ENCODE measurements at regions not wholly inside any gene's neighbourhood (a gene's known extent, or its start where the extent isn't known, plus 50 kb on each side); places are given as distances from the start of the nearest gene placed in this dataset.
"Not testable (repeated sequence)": the region's sequence is repeated elsewhere in the genome, so short reads cannot be mapped to it uniquely, and the experiment has no call there.

DNA sequence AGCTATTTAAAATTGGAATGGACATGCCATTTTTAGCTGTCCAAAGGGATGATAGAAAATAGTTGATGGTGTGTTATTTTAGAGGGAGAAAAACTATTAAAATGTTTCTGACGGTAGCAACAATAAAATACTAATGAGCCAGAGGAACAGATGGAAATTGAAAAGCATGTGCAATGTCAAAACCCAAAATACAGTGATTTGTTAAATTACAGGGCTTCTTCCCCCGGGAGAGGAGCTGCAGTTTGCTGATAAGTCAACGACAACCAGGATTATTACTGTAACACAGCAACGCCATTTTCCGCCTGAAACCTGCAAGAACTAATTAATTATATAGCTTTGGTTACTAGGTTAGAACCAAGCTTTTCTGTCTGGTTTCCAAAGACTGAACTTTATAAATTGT is 179.6 kb upstream of the SPTLC3 start:
- DNase-seq (ENCODE audit: low spot score in 2 of 2) (no peak), FAIRE-seq (no peak)

DNA sequence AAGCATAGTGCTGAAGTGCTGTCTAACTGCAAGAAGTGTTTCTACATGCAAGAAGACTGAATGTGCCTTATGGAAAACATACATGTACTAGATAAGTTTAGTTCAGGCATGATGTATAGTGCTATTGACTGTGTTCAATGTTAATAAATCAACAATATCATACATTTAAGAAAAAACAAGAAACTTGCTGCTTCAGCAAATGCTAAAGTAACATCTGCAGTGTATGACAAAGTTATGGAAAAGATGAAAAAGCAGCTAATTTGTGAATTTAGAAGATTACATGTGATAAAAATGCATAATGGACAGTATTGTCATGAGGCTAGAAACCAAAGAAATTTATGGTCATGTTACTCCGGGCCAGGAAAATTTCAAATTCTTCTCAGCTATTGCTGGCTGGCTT is 174.9 kb upstream of the SPTLC3 start:
- no peak for DNase-seq (ENCODE audit: low spot score in 2 of 2)
- FAIRE-seq = no peak

DNA sequence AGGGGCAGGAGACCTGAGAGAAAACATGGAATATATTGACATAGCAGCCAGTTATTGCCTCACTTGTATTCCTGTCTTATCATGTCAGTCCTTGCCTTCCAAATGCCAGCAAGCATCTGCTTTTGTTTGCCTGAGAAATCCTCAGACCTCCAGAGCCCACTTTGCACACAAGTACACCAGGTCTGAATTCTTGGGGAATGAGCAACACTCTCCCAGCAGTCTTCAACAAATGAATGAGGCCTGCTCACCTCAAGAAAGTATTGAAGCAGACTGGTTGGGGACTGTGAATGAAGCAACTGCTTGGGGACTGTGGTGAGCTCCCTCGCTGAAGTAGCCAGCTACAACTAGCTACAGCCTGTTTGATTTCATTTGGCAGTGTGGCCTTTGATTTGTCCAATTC is 172.8 kb upstream of the SPTLC3 start:
- FAIRE-seq = no peak
- DNase-seq (ENCODE audit: low spot score in 2 of 2) = no peak

DNA sequence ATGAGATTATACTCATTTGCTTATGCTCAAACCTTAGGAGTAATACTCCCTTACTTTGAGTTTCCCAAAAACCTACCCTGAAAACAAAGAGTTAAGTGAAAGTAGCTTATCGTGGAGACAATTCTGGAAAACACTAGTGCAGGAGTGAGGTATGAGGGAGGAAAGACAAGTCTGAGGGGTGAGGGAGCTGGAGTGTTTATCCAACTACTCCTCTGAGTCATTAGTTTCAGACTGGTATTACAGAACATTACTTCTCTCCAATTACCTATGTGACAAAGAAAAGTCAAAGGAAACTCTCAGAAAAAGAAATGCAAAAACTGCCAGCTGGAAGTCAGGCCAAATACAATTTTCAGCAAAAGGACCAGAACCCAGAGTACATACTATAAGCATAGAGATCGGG is 171.1 kb upstream of the SPTLC3 start:
- no peak for FAIRE-seq
- no peak for DNase-seq (ENCODE audit: low spot score in 2 of 2)

DNA sequence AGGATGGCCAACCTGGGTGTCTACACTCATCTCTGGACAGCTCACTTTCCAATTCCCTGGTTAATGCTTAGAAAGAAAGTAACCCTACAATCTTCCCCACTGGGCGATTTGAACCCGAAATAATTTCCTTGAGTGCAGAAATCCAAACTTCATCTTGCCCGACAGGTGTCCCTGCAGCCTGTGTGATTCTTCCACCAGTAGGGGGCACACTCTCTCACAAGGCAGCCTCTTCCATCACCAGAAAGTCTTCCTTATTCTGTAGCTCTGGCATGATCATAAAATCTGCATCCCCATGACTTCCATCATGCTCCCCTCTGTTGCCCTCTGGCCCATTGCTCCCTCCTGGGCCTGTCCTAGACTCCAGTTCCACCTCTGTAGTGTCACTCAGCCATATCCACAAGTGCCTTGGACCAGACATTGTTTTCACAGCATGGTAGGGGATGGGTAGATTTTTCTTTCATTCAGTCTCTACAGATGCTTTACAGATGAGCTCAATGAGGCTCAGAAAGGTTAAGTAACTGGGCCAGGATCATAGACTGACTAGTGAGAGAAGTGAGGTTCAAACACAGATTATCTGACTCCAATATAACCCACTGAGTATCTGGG is 170.4 kb upstream of the SPTLC3 start:
- FAIRE-seq = no peak
- no peak for DNase-seq (ENCODE audit: low spot score in 2 of 2)

DNA sequence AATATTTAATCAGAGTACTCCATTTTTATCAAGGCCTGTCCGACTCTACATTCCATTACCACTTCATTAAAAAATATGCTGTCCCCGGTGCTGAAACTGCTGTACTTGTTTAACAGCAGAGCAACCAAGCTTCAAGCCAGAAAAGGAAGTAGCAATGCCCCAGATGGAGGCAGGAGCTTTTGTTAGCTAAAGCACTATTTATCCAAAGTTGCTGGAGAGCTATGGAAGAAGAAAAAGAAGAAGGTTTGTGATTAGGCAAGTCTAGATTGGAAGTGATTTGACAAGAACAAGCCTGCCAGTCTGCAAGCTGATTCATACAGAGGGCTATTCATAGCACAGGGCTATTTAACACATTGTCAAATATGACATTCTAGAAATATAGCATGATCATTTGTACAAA is 160.9 kb upstream of the SPTLC3 start:
- FAIRE-seq (no peak), DNase-seq (ENCODE audit: low spot score in 2 of 2) (peak in 1 of 2 donors; percentile 1)

DNA sequence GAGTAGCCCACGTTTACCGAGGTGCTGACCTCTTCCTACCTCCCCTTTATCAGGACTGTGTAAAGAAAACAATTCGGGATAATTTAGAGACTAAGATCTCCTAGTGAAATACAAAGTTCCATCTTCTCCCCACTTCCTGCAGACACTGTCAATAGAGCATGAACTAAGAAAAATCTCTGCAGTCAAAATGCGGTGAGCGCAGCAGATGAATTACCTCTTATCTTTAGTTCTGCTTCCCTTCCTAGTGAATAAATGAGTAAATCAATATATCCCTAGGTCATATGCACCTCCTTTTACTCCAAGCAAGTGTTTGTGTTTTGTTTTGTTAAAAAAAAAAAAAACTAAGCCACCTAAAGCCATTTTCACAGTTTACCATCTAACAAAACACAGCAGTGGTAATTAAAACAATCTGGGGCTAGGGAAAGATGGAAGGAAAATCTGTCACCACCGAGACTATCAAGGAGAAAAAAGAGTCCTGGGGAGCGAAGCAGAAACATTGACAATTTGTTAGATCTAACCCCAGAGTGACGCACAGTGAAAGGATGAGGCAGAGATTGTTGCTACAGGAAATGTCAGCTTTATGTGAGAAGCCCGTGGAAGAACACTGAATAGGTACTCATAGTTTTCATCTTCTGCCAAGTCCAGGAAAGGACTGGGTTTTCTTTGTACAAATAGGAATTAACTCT is 159.4 kb upstream of the SPTLC3 start:
- FAIRE-seq = no peak
- DNase-seq (ENCODE audit: low spot score in 2 of 2) = no peak

DNA sequence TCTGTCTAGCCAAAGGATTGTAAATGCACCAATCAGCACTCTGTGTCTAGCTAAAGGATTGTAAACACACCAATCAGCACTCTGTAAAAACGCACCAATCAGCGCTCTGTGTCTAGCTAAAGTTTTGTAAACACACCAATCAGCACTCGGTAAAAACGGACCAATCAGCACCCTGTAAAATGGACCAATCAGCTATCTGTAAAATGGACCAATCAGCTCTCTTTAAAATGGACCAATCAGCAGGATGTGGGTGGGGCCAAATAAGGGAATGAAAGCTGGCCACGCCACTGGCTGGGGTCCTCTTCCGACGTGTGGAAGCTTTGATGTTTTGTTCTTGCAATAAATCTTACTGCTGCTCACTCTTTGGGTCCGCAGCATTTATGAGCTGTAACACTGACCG is 151.1 kb upstream of the SPTLC3 start:
- DNase-seq (ENCODE audit: low spot score in 2 of 2); FAIRE-seq: not testable (repeated sequence)

DNA sequence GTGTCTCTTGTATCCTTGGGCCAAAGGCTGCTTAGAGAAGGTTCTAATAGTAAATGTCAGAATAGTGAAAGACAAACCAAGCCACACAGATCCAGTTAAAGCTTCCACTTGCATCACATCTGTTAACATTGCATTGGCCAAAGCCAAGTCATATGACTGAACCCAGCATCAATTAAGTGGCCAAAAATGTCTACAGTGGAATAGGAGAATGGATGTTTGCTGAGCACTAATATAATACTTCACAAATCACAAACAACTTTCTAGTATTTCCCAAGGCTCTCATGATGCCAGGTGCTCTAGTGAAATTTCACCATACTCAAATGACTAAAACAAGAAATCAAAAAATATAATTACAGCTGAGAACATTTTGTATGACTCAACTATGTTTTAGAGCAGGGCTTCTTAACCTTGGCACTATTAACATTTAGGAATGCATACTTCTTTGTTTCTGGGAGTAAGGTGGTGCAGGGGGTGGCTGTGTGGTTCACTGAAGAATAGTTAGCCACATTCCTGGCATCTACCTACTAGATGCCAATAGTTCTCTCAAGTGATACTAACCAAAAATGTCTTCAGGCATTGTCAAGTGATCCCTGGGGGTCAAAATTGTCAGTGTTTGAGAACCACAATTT is 148.0 kb upstream of the SPTLC3 start:
- DNase-seq (ENCODE audit: low spot score in 2 of 2) = no peak
- FAIRE-seq = no peak

DNA sequence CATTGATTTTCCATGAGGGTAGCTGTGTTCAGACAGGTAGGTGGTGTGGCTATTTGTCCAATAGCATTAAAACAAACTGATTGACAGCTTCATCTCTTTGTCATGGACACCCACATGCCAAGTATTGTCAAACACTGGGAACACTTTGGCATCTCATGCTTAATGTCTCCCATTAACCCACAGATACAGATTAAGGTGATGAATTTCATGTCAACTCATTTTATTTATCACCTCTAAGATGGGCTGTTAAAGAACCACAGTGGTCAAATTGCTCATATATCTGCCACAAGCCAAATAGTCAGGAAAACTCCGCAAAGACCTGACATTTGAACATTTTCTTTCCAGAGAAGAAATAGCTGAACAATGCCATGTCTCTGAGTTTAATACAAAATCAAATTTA is 139.1 kb upstream of the SPTLC3 start:
- no peak for DNase-seq (ENCODE audit: low spot score in 2 of 2)
- no peak for FAIRE-seq

DNA sequence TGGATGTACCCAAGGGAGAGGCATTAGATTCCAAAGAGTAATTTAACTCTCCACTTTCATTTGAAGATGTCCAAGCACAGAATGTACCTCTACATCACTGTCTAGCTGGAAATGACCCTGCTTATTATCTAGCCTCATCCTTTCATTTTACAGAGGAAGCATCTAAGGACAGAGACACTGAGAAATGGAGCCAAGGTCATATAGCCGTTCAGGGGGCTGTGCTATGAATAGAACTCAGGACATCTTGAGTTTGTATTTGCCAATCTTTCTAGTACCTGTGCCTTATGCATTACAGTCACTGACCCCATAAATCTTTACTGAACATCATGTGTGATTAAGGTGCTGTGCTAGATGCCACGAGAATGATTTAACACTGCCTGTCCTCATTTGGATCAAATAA is 138.2 kb upstream of the SPTLC3 start:
- no peak for FAIRE-seq
- no peak for DNase-seq (ENCODE audit: low spot score in 2 of 2)

DNA sequence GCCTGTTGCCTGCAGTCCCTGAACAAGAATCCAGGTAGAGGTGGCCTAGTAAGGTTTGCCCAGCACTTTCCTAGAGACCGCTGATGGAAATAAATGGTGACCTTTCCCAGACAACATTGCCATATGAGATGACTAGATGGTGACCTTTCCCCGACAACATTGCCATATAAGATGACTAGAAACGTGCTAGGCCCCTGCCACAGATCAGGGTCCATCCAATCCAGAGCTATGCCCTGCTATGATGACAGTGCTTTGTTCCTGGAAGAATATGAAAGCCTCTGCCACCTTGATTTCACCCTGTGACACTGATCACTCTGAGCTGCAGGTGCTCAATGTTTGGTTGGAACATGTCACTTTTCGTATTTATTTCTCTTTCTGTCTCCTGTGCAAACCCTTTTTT is 133.8 kb upstream of the SPTLC3 start:
- no peak for DNase-seq (ENCODE audit: low spot score in 2 of 2)
- FAIRE-seq = no peak

DNA sequence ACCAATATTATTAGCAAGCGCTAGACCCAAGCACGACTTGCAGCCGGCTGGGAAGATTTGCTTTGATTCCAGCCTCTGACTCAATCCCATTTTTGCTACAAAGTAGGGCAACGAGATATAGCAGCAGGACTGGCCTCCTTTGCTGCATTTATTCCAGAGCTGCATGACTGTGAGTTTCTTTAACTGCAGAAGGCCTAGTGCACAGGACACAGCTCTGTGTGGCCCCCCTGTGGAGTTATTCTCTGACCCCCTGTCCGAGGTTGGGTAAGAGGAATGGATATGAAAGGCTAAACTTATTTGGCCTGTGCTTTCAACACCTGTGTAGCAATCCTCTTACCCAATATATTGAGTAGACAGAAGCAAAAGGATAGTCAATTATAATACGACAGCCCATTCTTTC is 133.3 kb upstream of the SPTLC3 start:
- no peak for DNase-seq (ENCODE audit: low spot score in 2 of 2)

DNA sequence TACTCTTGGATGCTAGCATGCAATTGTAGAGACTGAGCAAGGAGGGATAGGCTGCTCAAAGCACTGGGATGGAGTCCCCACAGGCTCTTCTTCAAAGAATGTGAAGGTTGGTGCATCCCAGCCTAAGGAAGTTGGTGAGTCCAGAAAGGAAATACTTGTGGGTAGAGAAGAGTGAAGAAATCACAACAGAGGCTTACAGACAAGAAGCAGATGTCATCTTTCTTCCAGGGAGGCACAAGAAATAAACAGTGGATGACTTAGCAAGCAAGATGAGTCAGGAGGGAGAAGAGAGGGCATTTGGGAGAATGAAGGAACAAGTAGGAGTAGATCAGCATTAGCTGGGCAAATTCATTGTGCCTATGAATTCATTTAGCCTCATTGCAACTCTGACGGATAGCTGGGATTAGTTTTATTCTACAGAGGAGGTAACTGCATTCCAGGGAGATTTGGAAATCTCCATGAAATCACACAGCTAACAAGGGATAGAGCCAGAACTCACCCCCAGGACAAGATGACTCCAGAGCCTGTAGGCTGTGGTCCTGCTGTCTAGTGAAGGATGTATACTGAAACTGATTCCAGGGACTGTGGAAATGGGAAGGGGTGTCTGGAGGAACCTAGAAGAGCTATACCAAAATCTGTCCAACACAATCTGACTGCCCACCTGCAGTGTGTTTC is 125.8 kb upstream of the SPTLC3 start:
- FAIRE-seq (no peak), DNase-seq (ENCODE audit: low spot score in 2 of 2) (no peak)

More for the DNA sequence above, 133.3 kb upstream of the SPTLC3 start:
- no peak for FAIRE-seq

DNA sequence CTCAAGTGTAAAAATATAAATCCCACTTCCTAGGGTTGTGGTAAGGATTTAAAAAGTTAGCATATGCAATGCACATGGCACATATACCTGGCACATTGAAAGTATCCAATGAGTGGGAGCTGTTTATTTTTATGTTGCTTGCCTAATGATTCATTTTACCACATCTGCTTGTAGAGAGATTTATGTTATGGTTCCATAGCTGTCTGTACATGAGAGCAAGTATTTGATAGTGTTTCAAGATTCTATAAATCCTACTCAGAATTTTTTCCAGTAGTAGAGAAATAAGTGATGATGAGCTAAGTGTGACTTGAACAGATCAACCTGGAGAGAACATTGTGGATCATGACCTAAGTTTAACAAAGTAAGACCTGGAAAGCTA is 125.3 kb upstream of the SPTLC3 start:
- FAIRE-seq = no peak

DNA sequence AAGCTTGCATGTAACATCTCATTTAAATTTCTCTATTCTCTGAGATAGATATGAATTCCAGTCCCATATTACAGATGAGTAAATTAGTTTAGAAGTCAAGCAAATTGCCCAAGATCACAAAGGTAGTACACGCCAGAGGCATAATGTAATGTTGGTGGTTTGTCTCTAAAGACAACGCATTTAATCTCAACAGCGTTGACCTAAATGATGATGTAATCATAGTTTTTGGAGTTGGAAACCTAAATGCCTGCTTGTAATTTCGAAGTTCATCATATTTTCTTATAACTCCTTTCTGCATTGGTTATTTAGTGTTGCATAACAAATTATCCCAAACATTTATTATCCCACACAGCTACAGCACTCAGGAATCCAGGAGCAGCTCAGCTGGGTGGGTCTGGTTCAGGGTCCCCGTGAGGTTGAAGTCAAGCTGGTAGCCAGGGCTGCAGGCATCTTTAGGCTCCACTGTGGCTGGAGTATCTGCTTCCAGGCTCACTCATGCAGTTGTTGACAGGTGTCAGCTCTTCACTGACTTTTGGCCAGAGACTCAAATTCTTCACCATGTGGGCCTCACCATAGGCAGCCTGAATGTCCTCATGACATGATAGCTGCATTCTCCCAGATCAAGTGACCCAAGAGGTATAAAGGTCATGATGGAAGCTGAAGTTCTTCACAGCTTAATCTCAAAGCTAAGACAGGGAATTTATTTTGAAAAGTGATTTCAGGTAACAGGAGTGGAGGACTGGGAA is 122.0 kb upstream of the SPTLC3 start:
- no peak for DNase-seq (ENCODE audit: low spot score in 2 of 2)
- FAIRE-seq = no peak

More for the DNA sequence above, 125.3 kb upstream of the SPTLC3 start:
- DNase-seq (ENCODE audit: low spot score in 2 of 2) = no peak

DNA sequence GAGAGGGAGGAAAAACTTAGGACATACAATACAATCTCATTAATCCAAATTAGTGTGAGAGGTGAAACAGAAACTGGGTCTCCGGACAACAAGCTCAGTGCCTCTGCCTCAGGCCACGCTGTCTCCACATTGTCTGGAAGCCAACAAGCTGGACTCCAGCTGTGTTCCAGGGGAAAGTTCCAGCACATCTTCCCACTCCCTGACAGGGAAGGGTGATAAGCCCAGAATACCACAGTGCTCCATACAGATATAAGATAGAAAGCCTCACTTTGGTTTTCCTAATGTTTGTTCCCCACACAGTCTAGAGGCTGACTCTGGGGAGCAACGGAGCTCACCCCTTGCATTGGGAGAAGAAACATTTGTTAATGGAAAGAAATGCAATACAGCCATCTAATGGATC is 117.1 kb upstream of the SPTLC3 start:
- no peak for FAIRE-seq

DNA sequence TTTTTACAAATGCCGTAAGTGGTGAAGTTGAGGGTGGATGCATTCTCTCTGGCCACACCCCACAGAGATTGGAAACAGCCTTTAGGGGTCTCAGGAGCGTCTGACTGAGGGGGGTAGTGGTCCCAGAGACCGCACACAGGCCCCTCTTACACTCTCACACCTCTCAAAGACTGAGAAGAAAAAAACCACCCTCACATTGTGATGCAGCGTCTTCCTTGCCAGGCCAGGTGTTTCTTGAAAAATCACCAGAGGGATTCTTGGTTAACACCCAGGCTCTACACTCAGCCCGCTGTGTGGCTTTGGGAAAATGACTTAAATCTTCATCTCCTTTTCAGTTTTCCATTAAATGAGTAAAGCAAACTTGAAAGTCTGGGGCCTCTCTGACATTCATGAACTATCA is 115.8 kb upstream of the SPTLC3 start:
- DNase-seq (ENCODE audit: low spot score in 2 of 2) = no peak
- no peak for FAIRE-seq

More for the DNA sequence above, 117.1 kb upstream of the SPTLC3 start:
- no peak for DNase-seq (ENCODE audit: low spot score in 2 of 2)

DNA sequence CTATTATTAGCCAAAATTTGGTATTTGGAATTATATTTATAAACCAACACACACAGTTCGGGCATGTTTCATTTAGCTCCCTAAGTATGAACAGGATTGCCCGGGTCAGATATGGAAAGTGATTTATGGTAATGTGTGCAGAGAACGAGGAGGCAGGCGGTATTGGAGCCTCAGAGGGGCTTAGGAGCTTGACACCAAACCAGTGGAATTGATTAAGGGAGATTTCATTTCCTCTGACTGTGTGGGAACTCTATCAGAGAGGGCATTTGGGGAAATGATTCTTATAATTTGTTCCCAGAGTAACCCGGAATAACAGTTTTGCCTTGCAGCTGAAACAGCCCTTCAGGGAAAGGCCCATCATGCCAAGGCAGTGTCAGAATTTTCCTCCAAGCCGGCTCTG is 115.1 kb upstream of the SPTLC3 start:
- DNase-seq (ENCODE audit: low spot score in 2 of 2) (no peak), FAIRE-seq (no peak)

DNA sequence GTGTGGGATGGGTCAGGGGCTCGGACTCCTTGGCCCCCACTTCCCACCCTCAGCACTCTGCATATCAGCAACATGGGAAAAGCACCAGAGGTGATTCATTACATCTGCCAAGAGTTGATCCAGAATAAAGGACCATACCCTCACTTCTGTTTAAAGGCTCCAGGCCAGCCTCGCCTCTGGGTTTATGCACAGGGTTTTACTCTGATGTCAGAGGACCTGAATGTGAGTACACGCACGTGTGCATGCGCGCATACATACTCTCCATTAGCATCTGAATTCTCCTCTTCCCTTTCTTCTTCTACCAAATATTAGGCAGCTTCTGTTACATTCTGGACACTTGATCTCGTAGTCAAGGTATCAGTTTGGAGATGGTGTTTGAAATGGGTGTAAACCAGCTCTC is 114.7 kb upstream of the SPTLC3 start:
- FAIRE-seq (no peak), DNase-seq (ENCODE audit: low spot score in 2 of 2) (no peak)

DNA sequence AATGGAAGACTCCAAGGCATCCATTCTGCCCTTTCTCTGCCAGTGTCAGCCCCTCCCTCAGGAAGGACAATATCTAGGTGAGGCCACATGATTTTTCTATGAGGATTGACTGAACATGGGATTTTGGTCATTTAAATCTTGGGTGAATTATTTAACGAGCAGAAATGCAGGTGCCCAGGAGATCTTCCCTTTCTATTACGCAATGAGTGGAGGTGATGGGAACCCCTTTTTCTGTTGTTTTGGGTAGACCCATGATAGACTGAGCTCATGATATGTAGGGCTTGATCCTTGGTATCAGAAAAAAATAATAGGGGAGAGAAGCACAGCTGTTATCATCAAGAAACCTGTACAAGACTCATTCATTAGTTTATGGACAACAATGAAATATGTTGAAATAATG is 112.6 kb upstream of the SPTLC3 start:
- no peak for FAIRE-seq
- DNase-seq (ENCODE audit: low spot score in 2 of 2) = no peak

All from frontal cortex (tissue), 3 donors.